WTC11 (cell line): ENCODE measurements at regions not wholly inside any gene's neighbourhood (a gene's known extent, or its start where the extent isn't known, plus 50 kb on each side); places are given as distances from the start of the nearest gene placed in this dataset.

Experiments used
- ZNF423 ChIP-seq: fragments of 250-450 bp; sonication (Bioruptor Pico); IDR thresholded peaks from 2 replicates; pipeline ENCODE4 v2.1.2; 2022; ENCODE audit warnings: mild to moderate bottlenecking, moderate library complexity
- TF ChIP-seq, protein P1 (sequence below): sonication (generic); formaldehyde crosslinking; IDR thresholded peaks from 2 replicates; pipeline ENCODE4 v1.8.0; 2022; ENCODE audit warnings: mild to moderate bottlenecking, missing genetic modification reagents
- TF ChIP-seq, protein P2 (sequence below): fragments of 250-450 bp; sonication (Bioruptor Pico); IDR thresholded peaks from 2 replicates; pipeline ENCODE4 v1.9.0; 2021; ENCODE audit warnings: mild to moderate bottlenecking

DNA sequence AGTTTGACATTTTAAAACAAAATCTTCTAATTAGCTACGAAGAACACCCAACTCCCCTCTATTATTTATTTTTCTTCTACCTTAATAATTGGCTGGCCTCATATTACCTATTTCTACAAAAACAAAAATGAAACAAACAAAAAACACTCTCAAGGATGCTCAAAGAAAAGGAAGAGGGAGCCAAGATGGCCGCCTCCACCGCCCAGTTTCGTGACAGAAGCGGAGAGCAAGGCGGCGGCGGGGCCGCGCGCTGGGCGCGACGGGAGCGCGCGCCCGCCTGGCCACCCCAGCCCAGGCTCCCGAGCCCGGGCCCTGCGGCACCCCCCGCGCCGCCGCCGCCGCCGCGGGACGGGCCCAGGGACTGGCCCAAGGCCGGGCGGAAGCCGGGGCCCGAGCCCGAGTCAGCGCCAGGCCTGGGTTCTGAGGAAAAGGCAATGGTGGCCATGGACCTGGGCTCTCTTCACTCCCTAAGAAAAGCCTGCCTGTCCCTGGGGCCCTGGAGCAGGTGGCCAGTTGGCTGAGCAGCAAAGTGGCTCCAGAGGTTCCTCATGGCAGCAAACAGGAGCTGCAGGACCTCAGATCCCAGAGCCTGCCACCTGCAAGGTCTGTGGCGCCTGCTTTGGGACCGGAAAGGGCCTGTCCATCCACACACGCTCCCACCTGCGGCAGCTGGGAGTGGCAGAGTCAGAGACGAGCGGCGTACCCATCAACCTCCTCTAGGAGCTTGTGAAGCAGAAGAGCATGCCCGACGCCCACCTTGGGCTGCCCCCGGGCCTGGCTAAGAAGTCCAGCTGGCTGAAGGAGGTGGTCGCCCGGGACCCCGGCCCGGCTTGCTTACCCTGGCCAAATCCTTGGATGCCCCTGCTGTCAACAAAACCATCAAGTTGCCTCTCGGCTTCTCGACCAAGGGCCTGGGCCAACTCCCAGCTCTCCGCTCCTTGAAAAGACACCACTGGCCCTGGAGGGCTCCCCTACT, 543.2 kb upstream of the CCDC179 start:
- TF ChIP-seq, protein P1, sequence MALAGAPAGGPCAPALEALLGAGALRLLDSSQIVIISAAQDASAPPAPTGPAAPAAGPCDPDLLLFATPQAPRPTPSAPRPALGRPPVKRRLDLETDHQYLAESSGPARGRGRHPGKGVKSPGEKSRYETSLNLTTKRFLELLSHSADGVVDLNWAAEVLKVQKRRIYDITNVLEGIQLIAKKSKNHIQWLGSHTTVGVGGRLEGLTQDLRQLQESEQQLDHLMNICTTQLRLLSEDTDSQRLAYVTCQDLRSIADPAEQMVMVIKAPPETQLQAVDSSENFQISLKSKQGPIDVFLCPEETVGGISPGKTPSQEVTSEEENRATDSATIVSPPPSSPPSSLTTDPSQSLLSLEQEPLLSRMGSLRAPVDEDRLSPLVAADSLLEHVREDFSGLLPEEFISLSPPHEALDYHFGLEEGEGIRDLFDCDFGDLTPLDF (CRISPR knock-in tag): no peak
- TF ChIP-seq, protein P2, sequence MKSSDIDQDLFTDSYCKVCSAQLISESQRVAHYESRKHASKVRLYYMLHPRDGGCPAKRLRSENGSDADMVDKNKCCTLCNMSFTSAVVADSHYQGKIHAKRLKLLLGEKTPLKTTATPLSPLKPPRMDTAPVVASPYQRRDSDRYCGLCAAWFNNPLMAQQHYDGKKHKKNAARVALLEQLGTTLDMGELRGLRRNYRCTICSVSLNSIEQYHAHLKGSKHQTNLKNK: no peak
- TF ChIP-seq ZNF423 (CRISPR knock-in tag): no peak
